Stomach (tissue), 4 donors: ENCODE measurements at regions not wholly inside any gene's neighbourhood (a gene's known extent, or its start where the extent isn't known, plus 50 kb on each side); places are given as distances from the start of the nearest gene placed in this dataset.

Experiments
- CTCF ChIP-seq, 7 experiments: fragments of 450-650 bp in 4 of 7; fragments of 200-600 bp in 3 of 7; sonication (generic) in 3 of 7; IDR thresholded peaks; one replicate each; pipeline ENCODE4 v1.5.1; 2016 to 2019; ENCODE audit warnings: antibody characterized with exemption in 7 of 7, control low read depth in 2 of 7, mild to moderate bottlenecking in 1 of 7
- EP300 ChIP-seq: sonication (generic); formaldehyde crosslinking; IDR thresholded peaks from one replicate; pipeline ENCODE4 v1.6.1; 2017; ENCODE audit warnings: antibody characterized with exemption
- POLR2AphosphoS5 ChIP-seq, 3 donors: sonication (generic); formaldehyde crosslinking; IDR thresholded peaks; one replicate each; pipeline ENCODE4 v1.6.1; 2016; ENCODE audit warnings: antibody characterized with exemption in 3 of 3

- TF ChIP-seq CTCF (IDR thresholded peaks at IDR 0.05) (no peak), POLR2AphosphoS5 (IDR thresholded peaks at IDR 0.05) (no peak), EP300 (no peak)
Observed at GRCh38 chr2:128454980-128455720, 136.5 kb upstream of the HS6ST1 start.
